Body of pancreas (tissue), 4 donors: ENCODE measurements at regions not wholly inside any gene's neighbourhood (a gene's known extent, or its start where the extent isn't known, plus 50 kb on each side); places are given as distances from the start of the nearest gene placed in this dataset.
"Not testable (repeated sequence)": the region's sequence is repeated elsewhere in the genome, so short reads cannot be mapped to it uniquely, and the experiment has no call there.

Experiments used
- POLR2A ChIP-seq, 3 donors: fragments of 450-650 bp; IDR thresholded peaks; one replicate each; pipeline ENCODE4 v1.6.1; 2016; ENCODE audit warnings: antibody characterized with exemption in 3 of 3, mild to moderate bottlenecking in 2 of 3
- TF ChIP-seq, protein P1 (sequence below), 7 experiments: fragments of 450-650 bp in 4 of 7; fragments of 200-600 bp in 3 of 7; sonication (generic) in 3 of 7; IDR thresholded peaks; one replicate each; pipeline ENCODE4 v1.5.1; 2016 to 2019; ENCODE audit warnings: antibody characterized with exemption in 7 of 7

DNA sequence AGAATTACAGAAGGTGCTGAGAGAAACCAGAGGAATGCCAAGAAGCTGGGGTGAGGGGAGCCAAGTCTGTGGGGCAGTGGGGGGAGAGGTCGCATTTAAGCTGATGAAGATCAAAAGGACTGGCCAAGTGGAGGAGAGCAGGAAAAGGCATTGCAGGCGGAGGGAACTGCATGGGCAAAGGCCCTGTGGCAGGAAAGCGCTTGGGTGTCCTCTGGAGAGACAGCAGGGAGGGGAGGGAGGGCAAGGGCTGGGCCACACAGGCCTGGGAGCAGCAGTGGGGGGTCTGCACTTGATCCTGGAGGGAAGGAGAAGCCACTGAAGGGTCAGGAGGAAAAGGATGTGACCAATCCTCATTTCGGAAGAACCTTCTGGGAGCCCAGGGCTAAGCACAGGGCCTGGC, 65.0 kb downstream of the MATN1 start:
- TF ChIP-seq, protein P1, sequence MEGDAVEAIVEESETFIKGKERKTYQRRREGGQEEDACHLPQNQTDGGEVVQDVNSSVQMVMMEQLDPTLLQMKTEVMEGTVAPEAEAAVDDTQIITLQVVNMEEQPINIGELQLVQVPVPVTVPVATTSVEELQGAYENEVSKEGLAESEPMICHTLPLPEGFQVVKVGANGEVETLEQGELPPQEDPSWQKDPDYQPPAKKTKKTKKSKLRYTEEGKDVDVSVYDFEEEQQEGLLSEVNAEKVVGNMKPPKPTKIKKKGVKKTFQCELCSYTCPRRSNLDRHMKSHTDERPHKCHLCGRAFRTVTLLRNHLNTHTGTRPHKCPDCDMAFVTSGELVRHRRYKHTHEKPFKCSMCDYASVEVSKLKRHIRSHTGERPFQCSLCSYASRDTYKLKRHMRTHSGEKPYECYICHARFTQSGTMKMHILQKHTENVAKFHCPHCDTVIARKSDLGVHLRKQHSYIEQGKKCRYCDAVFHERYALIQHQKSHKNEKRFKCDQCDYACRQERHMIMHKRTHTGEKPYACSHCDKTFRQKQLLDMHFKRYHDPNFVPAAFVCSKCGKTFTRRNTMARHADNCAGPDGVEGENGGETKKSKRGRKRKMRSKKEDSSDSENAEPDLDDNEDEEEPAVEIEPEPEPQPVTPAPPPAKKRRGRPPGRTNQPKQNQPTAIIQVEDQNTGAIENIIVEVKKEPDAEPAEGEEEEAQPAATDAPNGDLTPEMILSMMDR (IDR thresholded peaks at IDR 0.05) = not testable (repeated sequence)
- TF ChIP-seq POLR2A (IDR thresholded peaks at IDR 0.05) = not testable (repeated sequence)
